SHP77 (cell line): ENCODE measurements at regions not wholly inside any gene's neighbourhood (a gene's known extent, or its start where the extent isn't known, plus 50 kb on each side); places are given as distances from the start of the nearest gene placed in this dataset.
"Not testable (repeated sequence)": the region's sequence is repeated elsewhere in the genome, so short reads cannot be mapped to it uniquely, and the experiment has no call there.

Experiments
- DNase-seq, 2 experiments: peaks; one replicate each; lab custom pipeline; 2025; lab: John Stamatoyannopoulos, UW

GRCh38 chr1:181202986-181203555 lies 114.6 kb downstream of the IER5 start:
- no peak for DNase-seq

GRCh38 chr1:181204530-181204929 lies 116.0 kb downstream of the IER5 start:
- DNase-seq: no peak

DNA sequence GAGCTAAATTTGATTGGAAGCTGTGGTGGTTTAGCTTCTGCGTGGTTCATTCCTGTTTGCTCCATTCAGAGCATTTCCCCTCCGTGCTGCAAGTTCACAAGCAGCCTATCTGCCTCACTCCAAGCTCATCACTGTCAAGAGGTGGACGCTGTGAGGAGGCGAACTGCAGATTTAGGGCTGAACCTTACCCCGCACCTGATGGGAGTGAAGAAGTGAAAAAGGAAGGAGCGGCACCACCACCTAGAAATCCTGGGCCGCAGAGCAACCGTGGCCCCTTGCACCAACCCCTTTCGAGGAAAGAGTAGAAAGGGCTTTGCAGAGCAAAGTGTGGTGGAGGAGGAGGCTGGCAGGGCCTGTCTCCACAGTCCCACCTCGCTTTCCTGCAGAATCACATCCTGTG lies 117.4 kb downstream of the IER5 start:
- no peak for DNase-seq

GRCh38 chr1:181206513-181206912 lies 118.0 kb downstream of the IER5 start:
- DNase-seq: no peak

GRCh38 chr1:181206979-181207790 lies 118.7 kb downstream of the IER5 start:
- DNase-seq: no peak

GRCh38 chr1:181208083-181208482 lies 119.6 kb downstream of the IER5 start:
- DNase-seq: no peak

DNA sequence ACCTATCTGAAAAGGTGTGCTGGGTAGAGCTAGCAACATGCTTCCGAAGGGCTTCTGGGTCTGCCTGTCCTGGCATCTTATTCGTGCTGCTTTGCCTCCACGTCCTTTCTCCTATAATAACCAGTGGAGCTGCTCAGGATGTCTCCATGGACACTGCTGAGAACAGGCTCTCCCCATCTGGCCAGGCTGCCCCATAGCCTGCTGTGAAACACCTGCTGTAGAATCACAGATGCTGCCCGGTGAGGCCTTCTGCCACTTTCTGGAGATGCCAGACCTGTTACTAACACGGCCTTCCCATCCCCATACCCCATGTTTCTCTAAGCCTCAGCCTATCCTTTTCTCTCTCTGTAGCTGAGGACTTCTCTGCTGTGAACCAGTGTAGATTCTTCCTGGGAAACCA lies 120.5 kb downstream of the IER5 start:
- no peak for DNase-seq

- no peak for DNase-seq
These were observed 124.6 kb downstream of the IER5 start for GRCh38 chr1:181213056-181213455.

DNA sequence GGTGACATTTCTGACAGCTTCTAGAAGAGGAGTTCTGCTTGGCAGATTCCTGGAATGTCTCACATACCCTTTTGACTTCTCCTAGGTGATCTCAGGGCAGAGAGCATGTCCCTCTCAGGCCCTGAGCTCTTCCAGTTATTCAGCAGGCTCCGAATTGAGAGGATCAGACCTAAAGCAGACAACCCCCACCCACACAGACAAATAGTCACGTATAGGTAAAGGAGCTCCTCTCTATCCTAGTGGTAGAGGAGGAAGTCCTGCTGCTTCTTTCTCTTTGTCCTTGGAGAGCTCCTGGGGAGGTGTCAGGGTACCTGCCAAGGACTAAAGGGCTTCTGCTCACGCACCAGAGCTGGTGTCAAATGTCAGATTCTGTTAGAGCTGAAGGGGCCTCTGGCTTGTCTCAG lies 128.1 kb downstream of the IER5 start:
- no peak for DNase-seq

- DNase-seq: no peak
These were observed 131.4 kb downstream of the IER5 start for GRCh38 chr1:181219938-181220337.

DNA sequence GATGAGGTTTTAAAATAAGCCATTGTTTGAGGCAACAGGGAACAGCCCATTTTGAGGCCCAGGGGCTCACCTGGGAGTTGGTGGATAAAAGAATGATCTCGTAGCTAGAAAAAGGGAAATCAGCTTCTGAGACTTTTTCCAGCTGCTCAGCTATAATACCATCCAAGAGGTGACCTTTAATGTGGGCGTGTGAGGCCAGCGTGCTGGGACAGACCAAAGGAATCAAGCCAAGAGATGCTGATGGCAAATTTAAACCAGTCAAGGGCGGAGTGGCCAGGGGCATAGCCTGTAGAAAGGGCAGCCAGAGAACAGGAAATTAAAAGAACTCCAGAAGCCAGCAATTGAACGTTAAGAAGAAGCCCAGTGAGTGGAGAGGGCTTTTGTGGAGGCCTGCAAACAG lies 132.6 kb downstream of the IER5 start:
- no peak for DNase-seq

- no peak for DNase-seq
These were observed 134.5 kb downstream of the IER5 start for GRCh38 chr1:181222972-181223505.

GRCh38 chr1:181226728-181227127 lies 138.2 kb downstream of the IER5 start:
- DNase-seq: not testable (repeated sequence)

- no peak for DNase-seq
These were observed 150.6 kb downstream of the IER5 start for GRCh38 chr1:181239086-181239485.

DNA sequence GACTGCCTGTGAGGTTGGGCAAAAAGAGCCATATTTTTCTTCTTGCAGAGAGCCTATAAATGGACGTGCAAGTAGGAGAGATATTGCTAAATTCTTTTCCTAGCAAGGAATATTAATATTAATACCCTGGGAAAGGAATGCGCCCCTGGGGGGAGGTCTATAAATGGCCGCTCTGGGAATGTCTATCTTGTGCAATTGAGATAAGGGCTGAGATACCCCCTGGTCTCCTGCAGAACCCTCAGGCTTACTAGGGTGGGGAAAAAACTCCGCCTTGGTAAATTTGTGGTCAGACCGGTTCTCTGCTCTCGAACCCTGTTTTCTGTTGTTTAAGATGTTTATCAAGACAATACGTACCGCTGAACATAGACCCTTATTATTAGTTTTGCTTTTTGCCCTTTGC lies 157.8 kb downstream of the IER5 start:
- DNase-seq: not testable (repeated sequence)

DNA sequence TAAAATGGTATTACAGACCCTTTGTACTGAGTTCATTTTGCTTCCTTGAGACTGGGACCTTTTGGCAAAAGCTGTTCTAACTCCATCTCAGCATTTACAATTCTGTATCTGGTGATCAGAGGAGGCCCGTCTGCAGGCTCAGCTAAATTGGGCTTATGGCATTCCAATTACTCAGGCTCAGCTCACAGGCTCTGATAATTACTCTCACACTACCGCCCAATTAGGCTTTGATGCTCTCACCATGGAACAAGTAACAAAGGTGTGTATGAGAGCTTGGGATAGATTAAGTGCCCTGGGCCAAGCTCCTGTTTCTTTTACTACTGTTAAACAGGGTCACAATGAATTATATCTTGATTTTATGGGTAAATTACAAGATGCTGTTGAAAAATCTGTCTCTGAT lies 159.9 kb downstream of the IER5 start:
- DNase-seq: not testable (repeated sequence)

DNA sequence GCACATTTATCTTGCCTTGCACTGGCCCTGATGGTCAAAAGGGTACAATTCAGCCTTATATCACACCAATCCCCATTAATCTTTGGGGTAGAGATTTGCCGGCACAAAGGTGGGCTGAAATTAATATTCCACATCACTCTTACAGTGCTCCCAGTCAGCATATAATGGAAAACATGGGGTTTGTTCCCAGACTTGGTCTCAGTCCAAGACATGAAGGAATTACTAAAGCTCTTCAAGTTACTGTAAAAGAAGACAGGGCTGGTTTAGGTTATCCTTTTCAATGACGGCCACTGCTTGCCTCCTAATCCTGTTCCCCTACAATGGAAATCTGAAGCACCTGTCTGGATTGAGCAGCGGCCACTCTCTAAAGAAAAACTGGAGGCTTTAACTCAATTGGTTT lies 160.7 kb downstream of the IER5 start:
- no peak for DNase-seq

DNA sequence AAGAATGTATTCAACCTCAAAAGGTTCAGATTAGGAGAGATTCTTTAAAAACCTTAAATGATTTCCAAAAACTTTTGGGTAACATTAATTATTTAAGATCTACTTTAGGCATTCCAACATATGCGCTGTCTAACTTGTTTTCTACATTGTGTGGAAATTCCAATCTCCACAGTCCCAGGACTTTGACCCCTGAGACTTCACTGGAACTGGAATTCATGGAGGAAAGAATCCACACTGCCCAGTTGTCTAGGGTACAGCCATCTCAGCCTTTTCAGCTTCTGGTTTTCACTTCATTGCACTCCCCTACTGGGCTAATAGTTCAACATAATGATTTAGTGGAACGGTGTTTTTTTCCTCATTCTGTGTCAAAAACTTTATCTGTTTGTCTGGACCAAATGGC lies 161.5 kb downstream of the IER5 start:
- no peak for DNase-seq

DNA sequence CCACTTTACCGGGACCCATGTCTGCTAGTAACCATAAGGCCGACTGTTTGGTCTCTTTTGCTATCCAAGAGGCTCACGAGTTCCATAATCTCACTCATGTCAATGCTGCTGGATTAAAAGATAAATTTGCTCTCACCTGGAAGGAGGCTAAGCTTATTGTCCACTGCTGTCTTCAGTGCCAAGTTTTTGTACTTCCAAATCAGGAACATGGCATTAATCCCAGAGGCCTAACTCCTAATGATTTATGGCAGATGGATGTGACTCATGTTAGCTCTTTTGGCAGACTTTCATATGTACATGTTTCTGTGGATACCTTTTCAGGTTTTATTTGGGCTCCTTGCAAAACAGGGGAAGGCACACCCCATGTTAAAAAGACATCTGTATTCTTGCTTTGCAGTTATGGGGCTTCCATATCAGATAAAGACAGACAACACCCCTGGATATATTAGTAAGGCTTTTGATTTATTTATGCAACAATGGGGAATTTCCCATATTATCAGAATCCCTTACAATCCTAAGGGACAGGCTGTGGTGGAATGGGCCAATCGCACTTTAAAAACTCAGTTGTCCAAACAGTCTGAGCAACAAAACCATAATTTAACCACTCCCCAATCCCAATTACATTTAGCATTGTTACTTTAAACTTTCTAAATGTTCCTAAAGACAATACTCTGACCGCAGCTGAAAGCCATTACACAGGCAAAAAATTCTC lies 162.7 kb downstream of the IER5 start:
- peak in 1 of 2 experiments; percentile 3 for DNase-seq

DNA sequence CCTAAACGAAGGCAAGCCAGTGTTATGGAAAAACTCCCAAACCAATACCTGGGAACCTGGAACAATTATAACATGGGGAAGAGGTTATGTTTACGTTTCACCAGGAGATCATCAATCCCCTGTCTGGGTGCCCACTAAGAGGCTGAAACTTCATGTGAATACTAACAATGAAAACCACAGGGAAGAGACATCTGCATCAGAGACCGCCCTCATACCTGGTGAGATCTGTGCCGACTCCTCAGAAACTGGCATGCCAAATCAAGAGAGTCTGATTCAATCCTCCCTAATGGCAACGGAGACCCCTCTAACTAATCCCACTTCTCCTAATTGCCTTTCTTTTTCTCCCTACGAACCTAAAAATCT lies 163.2 kb downstream of the IER5 start:
- DNase-seq: no peak

GRCh38 chr1:181253601-181254000 lies 165.1 kb downstream of the IER5 start:
- DNase-seq: not testable (repeated sequence)

DNA sequence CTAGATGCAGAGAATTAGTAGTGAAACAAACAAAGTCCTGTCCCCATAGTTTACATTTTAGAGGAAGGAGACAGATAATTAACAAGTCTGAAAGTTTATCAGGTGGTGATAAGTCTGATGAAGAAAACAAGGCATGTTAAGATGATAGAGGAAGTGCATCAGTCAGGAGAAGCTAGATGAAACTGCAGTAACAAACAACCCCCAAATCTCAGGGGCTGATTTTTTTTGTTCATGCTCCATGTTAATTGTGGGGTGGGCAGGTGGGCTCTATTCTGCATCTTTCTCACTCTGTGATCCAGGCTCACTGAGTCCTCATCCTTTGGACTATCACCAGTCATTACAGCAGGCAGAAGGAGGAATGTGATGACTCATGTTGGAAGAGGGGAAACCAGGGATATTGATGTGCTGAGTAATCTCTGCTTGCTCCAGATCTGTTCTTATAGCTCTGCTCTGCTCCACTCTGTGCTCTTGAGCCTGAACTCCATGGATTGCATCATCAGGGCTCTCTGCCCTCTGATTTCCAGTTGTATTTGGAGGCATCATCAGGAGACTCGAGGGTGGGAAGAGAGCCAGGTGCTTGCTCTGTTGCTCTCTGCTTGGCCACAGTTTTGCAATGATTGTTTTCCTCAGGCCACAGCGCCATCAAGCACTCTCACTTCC lies 166.9 kb downstream of the IER5 start:
- no peak for DNase-seq
